HL-60 (cell line): ENCODE measurements at regions not wholly inside any gene's neighbourhood (a gene's known extent, or its start where the extent isn't known, plus 50 kb on each side); places are given as distances from the start of the nearest gene placed in this dataset.

Source experiments
- DNase-seq, 2 experiments: peaks; one replicate each; pipeline ENCODE4 v3.0.0-alpha.2; 2010 to 2020; ENCODE audit warnings: low read depth in 1 of 2, low spot score in 1 of 2
- H3K27ac ChIP-seq: fragments of 250-450 bp; sonication (Bioruptor Pico); replicated peaks from 2 replicates; pipeline ENCODE4 v1.5.1; 2020; ENCODE audit warnings: mild to moderate bottlenecking, moderate library complexity
- H3K27me3 ChIP-seq: fragments of 250-450 bp; sonication (Bioruptor Pico); 2 replicates; pipeline ENCODE4 v1.5.1; 2021; ENCODE audit warnings: mild to moderate bottlenecking, moderate library complexity; ENCODE audit not compliant: insufficient read depth, poor library complexity, severe bottlenecking
- H3K4me3 ChIP-seq: replicated peaks from 2 replicates; pipeline ENCODE4 v1.5.1; 2011; ENCODE audit warnings: mild to moderate bottlenecking, control low read depth, low read length; ENCODE audit not compliant: insufficient read depth
- GABPA ChIP-seq: IDR thresholded peaks from 2 replicates; pipeline ENCODE4 v1.6.1; 2012; ENCODE audit warnings: low read depth
- POLR2AphosphoS5 ChIP-seq: IDR thresholded peaks from 2 replicates; pipeline ENCODE4 v1.6.1; 2012; ENCODE audit warnings: low read depth
- SPI1 ChIP-seq: IDR thresholded peaks from 2 replicates; pipeline ENCODE4 v1.6.1; 2012; ENCODE audit warnings: low read depth, mild to moderate bottlenecking, borderline replicate concordance
- TF ChIP-seq, protein P1 (sequence below): IDR thresholded peaks from 2 replicates; pipeline ENCODE4 v1.6.1; 2012; ENCODE audit warnings: low read depth; ENCODE audit not compliant: insufficient replicate concordance
- TF ChIP-seq, protein P2 (sequence below): IDR thresholded peaks from one replicate; pipeline ENCODE4 v1.5.1; 2011; ENCODE audit warnings: low read length, control low read depth, inconsistent platforms; ENCODE audit not compliant: insufficient read depth

DNA sequence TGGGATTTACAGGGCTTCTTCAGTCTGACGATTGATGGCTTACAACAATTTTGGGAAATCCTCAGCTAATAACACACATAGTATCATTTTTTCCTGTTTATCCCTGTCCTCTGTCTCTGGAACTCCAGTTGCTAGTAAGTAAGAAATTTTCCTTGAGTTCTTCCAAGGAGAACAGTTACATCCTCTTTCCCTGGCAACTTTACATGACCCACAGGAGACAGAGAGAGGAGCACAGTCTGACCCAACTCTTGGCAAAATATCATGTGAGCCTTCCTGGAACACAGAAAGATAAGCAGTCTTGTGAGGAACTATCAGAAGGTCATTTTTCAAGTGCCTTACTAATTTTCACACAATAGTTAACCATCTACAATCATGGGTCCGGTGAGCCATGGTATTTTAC is 578.7 kb upstream of the PABPC4L start:
- Histone ChIP-seq H3K4me3 (no peak overlapping the region), H3K27me3 (no peaks in the 10 kb centered on the region), H3K27ac (no peak overlapping the region)
- TF ChIP-seq POLR2AphosphoS5 = no peak
- no peak for DNase-seq

DNA sequence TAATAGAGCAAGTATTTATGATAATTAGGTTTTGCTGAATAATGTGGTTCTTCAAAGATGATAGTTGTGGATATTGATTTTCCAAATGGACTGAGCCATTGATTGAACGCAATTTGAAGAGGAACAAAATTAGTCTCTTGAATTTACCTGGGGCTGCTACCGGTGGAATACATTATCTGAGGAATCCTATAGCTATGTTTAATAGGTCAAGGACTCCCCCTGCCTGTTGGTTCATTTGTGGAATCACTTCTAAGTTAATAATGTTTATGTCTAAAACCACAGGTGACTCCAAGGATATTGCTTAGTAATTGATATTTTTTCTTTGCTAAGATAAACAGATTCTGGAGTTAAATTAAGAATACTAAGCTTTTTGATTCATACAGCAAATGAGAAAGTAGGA is 576.0 kb upstream of the PABPC4L start:
- H3K4me3 ChIP-seq = no peak overlapping the region
- no peak overlapping the region for H3K27ac ChIP-seq
- H3K27me3 ChIP-seq = no peaks in the 10 kb centered on the region
- TF ChIP-seq, protein P1, sequence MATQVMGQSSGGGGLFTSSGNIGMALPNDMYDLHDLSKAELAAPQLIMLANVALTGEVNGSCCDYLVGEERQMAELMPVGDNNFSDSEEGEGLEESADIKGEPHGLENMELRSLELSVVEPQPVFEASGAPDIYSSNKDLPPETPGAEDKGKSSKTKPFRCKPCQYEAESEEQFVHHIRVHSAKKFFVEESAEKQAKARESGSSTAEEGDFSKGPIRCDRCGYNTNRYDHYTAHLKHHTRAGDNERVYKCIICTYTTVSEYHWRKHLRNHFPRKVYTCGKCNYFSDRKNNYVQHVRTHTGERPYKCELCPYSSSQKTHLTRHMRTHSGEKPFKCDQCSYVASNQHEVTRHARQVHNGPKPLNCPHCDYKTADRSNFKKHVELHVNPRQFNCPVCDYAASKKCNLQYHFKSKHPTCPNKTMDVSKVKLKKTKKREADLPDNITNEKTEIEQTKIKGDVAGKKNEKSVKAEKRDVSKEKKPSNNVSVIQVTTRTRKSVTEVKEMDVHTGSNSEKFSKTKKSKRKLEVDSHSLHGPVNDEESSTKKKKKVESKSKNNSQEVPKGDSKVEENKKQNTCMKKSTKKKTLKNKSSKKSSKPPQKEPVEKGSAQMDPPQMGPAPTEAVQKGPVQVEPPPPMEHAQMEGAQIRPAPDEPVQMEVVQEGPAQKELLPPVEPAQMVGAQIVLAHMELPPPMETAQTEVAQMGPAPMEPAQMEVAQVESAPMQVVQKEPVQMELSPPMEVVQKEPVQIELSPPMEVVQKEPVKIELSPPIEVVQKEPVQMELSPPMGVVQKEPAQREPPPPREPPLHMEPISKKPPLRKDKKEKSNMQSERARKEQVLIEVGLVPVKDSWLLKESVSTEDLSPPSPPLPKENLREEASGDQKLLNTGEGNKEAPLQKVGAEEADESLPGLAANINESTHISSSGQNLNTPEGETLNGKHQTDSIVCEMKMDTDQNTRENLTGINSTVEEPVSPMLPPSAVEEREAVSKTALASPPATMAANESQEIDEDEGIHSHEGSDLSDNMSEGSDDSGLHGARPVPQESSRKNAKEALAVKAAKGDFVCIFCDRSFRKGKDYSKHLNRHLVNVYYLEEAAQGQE = no peak
- TF ChIP-seq, protein P2, sequence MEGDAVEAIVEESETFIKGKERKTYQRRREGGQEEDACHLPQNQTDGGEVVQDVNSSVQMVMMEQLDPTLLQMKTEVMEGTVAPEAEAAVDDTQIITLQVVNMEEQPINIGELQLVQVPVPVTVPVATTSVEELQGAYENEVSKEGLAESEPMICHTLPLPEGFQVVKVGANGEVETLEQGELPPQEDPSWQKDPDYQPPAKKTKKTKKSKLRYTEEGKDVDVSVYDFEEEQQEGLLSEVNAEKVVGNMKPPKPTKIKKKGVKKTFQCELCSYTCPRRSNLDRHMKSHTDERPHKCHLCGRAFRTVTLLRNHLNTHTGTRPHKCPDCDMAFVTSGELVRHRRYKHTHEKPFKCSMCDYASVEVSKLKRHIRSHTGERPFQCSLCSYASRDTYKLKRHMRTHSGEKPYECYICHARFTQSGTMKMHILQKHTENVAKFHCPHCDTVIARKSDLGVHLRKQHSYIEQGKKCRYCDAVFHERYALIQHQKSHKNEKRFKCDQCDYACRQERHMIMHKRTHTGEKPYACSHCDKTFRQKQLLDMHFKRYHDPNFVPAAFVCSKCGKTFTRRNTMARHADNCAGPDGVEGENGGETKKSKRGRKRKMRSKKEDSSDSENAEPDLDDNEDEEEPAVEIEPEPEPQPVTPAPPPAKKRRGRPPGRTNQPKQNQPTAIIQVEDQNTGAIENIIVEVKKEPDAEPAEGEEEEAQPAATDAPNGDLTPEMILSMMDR = no peak
- TF ChIP-seq POLR2AphosphoS5 (no peak), SPI1 (no peak)
- DNase-seq = no peak

DNA sequence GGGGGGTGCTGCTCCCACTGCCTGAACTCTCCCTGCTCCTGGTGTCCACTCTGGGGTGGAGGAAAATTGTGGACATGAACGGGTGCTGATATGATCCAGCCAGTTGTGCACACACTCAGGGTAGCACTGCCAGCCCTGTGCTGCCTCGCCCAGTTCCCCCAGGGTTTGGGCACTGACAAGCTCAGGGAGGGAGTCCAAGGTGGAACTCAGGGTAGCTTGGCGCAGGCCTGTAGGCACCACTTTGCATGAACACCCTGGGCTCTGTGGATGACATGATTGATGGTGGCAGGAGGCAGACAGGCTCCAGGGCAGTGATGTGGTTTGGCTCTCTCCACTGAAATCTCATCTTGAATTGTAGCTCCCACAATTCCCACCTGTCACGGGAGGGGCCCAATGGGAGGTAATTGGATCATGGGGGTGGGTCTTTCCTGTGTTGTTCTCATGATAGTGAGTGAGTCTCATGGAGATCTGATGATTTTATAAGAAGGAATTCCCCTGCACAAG is 572.0 kb upstream of the PABPC4L start:
- TF ChIP-seq, protein P2 = no peak
- no peak for TF ChIP-seq SPI1
- TF ChIP-seq, protein P1 = no peak
- TF ChIP-seq POLR2AphosphoS5 = no peak
- TF ChIP-seq GABPA = no peak
- Histone ChIP-seq H3K27ac (no peak overlapping the region), H3K27me3 (no peaks in the 10 kb centered on the region), H3K4me3 (no peak overlapping the region)
- no peak for DNase-seq

DNA sequence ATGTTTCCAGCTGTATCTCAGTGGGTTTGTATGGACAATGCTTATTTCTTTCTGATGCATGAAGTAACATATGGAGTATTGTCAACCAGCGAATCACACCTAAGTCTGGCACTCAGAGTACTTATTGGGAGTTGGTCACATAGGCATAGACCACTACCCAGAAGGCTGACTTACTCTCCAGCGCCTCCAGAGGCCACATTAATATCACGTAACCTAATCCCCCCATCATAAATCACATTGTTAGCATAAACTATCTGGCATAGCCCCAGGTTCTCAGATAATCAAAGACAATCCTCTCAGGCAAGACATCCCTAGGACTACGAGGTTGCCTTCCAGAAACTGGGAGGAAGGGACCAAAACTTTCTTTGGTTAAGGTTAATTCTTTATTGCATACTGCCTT is 560.5 kb upstream of the PABPC4L start:
- no peaks in the 10 kb centered on the region for H3K27me3 ChIP-seq
- no peak for DNase-seq
- no peak overlapping the region for H3K27ac ChIP-seq
- TF ChIP-seq, protein P2 = no peak
- TF ChIP-seq SPI1 (no peak), POLR2AphosphoS5 (no peak)
- TF ChIP-seq, protein P1 = no peak
- H3K4me3 ChIP-seq = no peak overlapping the region
